ENCODE measurements at regions not wholly inside any gene's neighbourhood (a gene's known extent, or its start where the extent isn't known, plus 50 kb on each side); places are given as distances from the start of the nearest gene placed in this dataset.

DNA sequence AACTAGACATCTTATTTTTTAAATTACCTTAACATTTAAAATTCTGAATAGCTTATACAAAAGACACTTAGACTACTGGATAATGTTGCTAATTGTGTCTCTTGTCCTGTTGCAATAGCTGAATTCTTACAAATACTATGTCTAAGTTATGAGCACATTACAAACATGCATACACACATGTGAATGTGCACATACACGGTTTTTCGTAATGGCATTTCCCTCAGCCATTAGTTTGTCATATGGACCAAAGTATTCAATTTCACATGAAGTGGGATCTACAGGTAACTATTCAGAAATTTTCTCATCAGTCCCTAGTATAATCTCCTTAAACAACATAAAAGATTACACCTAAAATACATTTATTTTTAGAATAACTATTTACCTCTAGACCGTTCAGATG is 178.6 kb upstream of the BET1 start:
- TF ChIP-seq POLR2A (IDR thresholded peaks at IDR 0.05; ENCODE audit: low read depth, low read length) (no peak), SPI1 (IDR thresholded peaks at IDR 0.05; ENCODE audit: low read depth, low read length) (no peak), TAF1 (IDR thresholded peaks at IDR 0.05; ENCODE audit: low read depth, low read length) (no peak), PAX5 (IDR thresholded peaks at IDR 0.05; ENCODE audit: insufficient read depth, low read length, severe bottlenecking) (no peak), POLR2AphosphoS5 (IDR thresholded peaks at IDR 0.05; ENCODE audit: low read depth, low read length) (no peak)

Data from GM12891 (cell line).